HG03159 (cell line): ENCODE measurements at regions not wholly inside any gene's neighbourhood (a gene's known extent, or its start where the extent isn't known, plus 50 kb on each side); places are given as distances from the start of the nearest gene placed in this dataset.

Source experiments
- ATAC-seq: cut with Tn5 transposase; IDR thresholded peaks from one replicate; pipeline ENCODE4 v1.9.1; 2021; ENCODE audit warnings: mild to moderate bottlenecking, moderate library complexity; ENCODE audit not compliant: unreplicated experiment

DNA sequence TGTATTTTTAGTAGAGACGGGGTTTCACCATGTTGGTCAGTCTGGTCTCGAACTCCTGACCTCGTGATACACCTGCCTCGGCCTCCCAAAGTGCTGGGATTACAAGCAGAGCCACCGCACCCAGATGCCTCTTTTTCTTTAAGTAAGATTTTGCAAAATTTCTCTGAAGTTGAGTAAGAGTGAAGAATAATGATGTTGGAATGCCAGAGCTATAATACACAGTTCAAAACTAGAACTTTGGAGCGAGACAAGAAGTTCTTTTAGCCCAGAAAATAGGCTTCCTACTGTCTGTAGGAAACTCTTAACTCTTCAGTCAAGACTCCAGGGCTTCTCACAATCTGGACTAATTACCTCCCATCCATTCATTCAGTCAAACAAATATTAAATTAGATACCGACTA is 51.4 kb downstream of the MARCHF4 start:
- no peak for ATAC-seq

DNA sequence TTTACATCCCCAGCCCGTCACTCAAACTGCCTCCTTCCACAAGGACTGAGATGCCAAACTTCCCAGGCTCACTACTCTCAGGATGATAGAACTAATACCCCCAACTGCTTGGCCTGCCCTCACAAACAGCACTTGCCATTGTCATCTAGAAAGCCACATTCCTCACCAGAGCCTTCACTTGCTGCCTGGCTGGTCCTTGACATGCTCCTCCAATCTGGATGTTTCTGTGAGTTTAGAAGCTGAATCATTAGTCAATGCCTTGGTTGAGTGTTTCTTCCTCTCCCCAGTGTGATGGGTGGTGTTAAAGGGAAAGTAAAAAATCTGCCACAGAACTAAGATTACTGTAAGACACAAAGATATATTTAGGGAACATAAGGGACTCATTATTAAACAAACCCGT is 52.5 kb downstream of the MARCHF4 start:
- no peak for ATAC-seq

DNA sequence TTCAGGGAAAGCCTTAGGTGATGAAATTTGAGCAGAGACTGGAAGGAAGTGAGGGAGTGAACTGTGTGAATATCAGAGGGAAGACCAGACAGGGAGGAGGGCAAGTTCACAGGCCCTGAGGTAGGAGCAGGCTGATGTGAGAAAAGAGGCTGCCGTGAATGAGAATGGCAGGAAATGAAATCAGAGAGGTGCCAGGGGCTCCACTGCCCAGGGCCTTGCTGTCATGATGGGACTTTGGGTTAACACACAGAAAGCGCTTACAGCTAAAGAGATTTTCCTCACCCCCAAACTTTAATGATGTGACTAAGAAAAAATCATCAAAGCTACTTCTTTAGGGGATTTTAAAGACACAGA is 53.8 kb downstream of the MARCHF4 start:
- no peak for ATAC-seq

DNA sequence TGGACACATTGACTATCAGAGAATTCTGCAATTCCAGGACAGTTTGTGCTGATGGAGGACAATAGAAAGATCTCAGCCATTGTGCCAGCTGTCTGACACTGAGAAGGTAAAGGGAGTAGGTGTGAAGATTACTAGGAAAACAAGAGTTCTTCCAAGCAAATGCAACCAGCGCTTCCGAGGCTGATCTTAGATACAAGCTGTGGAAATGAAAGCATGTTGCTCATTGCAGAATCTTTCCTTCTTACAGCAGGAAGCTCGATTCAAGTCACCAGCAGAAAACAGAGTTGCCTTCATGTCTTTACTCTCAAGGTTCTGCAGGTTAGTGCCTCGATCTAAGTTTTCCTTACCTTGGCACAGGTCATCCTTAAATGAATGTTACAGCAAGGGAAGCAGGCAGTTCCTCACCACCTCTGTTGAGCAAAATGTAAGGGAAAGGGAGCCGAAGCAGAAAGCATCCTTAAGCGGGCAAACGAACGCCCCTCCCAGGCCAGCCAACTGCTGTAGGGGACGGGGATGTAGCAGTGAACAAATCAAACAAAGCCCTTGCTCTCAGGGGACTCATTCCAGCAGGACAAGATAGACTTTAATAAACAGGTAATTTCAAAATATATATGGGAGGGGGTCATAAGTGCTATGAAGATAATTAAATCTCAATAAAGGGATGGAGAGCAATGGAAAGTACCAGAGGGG is 54.3 kb downstream of the MARCHF4 start:
- ATAC-seq = no peak

DNA sequence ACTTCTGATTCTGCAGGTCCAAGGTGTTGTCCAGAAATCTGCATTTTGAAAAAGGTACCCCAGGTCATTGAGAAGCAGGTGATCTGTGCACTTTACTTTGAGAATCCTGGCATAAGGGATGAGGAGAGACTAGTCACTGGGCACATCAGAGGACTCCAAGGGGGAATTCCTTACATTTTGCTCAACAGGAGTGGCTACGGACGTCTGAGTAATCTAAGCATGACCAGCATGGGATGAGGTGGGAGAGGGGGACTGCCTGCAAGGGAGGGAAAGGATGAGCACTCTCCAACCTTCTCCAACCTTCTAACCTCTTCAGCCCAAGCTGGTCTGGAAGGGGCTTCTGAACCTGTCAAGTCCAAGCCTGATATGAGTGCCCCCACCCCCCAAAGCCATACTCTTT is 55.5 kb downstream of the MARCHF4 start:
- no peak for ATAC-seq

DNA sequence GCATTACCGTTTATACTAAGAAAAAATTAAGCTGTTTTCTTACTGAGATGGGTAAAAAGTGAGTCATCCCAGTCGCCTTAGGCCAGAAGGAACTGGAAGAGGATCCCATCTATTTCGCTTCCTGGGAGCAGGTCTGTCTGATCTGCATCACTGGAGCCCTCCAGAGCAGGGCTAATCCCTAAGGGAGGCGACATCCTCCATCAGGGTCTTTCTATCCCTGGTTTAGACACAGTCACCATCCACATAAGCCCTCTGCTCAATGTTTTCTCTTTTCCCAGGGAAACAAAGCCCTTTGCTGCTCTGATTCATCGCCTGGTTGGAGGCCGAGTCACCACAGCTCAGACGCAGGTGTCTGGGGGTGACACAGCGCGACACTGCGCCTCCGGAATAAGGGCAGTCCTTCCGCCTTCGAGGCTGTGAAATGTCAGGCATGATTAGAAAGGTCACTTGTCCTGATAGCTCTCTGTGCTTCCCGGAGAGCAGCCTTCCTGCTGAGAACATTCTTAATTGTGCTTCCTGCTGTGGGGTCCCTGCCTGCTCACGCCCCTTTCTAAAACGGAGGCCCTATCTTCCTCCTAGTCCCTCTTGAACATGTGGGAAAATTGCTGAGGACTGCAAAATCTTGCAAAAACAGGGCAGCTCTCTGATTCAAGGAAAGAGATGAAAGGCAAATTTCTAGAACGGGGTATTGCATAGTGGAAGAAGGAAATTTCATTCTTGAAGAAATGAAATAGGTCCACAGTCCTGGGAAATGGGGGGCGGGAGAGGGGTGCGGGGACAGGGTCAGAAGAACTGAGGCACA is 56.3 kb downstream of the MARCHF4 start:
- ATAC-seq = no peak

DNA sequence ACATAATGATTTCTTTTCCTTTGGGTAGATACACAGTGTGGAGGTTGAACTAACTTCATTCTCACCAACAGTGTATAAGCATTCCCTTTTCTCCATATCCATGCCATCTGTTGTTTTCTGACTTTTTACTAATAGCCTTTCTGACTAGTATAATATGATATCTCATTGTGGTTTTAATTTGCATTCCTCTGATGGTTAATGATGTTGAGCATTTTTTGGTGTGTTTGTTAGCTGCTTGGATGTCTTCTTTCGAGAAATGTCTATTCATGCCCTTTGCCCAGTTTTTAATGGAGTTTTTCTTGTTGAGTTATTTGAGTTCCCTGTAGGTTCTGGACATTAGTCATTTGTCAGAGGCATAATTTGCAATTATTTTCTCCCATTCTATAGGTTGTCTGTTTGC is 59.8 kb downstream of the MARCHF4 start:
- ATAC-seq = no peak

DNA sequence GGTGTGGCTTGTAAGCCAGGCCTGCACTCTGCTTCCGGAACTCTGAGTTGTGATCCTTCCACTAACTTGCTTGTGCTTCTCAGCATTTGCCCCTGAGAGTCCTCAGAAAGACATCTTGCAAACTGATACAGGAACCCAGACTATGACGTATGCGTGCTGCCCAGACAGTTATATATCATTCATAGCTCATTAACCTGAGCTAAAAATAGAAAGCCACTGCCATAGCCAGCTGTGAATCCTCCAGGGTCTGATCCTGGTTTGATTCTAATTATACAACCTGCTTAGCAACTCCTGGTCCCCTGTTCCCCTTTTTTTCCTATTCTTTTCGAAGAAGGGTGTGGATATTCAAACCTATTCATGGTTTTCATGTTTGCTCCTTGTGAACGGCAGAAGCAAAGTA is 63.7 kb downstream of the MARCHF4 start:
- no peak for ATAC-seq

DNA sequence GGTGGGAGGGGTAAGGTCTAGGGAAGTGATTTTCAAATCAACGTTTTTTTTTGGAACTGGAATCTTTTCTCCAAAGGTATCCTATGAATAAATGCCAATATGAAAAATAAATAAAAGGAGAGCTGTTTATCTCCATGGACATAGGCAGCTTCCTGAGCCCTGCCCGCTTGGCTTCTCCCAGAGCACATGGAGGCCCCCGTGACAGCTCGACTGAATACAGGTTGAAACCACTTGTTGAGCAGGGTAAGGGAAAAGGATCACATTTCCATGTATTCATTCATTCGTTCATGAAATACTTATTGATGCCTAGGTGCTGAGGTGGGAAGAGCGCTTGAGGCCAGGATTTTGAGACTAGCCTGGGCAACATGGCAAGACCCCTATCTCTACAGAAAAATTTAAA is 64.8 kb downstream of the MARCHF4 start:
- ATAC-seq = no peak

DNA sequence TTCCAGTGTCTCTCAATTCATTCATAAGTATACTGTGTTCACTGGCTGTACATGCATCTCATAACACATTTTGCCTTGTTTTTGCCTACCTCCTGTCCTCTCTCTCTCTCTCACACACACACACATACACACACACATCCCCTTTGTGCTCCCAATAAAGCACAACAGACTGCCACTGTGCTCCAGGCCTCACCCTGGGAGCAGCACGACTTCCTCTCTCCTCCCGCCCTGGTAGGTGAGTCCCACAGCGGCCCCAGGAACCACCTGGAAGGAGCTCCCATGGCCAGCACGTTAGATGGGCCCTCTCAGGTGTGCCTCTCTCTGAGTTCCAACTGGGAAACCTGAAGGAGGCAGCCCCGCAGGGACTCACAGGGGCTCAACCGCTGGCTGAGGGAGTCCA is 65.4 kb downstream of the MARCHF4 start:
- ATAC-seq = no peak

DNA sequence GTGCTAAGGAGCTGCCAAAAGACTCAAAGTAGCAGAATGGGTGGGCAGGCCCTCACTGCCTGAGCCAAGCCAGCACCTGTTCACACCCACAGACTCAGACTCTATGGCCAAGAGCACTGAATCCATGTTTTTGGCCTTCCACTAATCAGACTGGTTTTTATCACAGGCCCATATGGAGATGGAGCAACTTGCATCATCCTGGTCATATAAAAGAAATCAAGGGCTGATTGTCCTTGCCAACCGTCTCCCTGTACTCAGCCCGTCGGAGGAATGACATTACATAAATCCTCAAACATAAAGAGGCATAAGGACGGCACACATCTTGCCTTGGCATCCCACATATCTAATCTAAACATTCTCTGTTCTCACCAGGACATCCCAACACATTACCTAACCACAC is 66.7 kb downstream of the MARCHF4 start:
- no peak for ATAC-seq

DNA sequence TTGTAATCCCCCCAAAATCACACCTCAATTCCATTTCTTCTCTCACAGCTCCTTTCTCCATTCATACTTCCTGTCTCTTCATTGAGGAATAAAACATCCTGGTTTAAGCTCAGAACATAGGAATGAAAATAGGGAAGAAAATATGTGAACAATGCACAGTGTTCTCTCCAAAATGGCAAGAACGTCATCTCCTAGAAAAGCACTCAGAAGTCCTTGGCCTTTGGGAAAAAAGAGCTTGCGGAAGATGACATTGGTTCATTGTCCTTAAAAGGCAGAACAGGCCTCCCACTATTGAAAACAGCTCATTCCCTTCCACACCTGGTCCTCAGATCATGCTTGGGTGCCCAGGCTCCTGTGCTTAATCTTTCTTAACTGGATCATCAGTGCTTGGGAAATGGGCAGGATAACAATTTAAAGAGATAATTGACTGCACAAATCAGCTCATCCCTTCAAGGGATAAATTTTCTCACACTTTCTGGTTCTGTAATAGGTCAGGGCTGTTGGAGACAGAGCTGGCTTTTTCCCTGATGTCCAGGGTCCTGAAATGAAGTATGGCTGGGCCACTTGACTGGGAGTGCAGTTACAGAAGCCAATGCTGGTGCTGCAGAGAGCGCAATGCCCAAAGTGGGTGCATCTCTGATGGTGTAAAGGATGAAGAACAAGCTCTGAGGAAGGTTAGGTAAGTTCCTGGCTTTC is 69.2 kb downstream of the MARCHF4 start:
- no peak for ATAC-seq

DNA sequence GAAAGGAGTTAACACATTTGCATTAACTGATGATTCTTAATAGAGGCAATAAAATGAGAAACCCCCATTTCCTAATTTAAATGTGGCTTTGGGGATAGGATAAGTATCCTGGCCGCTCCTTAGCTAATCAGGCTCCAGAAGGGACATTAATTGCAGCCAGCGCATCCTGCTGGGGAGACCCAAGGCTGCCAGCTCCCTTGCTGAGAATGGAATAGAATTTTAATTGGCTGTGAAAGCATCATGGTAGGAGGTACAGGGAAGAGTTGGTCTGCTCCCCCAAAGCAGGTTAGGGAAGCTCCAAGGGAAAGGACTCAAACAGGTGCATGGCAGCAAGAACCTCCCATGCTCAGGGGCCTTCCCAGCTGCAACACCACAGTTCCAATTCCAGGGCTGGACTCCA is 71.4 kb downstream of the MARCHF4 start:
- no peak for ATAC-seq

DNA sequence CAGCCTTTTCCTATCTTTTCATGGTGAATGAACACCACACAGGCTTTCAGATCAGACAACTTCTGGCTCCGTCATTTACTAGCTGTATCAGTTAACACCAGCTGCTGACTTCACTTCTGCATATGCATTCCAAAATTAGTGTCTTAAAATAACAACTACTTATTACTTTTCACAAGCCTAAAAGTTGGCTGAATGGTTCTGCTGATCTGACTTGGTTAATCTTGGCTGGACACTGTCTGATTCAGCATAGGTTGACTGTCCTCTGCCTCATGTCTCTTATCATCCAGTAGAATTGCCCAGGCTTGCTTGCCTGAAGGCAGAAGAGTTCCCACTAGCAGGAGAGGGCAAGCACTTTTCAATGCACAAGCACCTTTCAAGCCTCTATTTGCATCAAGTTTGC is 72.7 kb downstream of the MARCHF4 start:
- ATAC-seq = no peak

DNA sequence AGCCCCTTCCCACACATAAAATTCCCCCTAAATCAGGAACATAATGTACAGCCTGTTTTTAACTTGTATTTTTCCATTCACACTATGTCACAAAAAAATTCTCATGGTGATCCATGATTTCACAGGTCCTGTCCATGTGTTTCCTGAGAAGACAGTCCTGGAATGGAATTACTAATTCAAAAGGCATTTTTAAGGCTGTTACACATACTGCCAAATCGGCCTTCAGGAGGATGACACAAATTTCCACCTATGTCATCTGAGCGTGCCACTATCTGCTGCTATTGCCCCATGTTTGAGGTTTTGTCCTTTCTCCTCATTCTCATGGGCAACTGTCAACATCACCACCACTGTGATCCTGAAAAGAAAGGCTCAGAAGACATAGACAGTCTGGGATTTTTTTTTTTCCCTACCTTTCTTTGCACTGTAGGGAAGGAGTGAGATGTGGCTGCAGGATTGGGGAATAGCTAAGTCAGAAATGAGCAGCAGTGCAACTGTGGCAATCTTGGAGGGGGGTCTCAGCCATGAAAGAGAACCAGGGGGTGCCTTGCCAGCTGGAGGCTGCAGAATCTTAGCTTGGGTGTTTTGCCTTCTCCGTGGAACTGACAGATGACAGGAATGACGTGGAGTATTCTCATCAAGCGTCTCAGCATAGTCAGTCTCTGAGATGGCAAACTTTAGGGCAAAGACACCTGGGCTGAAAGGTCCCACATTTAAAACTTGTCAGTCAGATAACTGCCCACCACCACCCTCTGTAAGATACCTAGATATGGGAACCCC is 73.4 kb downstream of the MARCHF4 start:
- no peak for ATAC-seq

DNA sequence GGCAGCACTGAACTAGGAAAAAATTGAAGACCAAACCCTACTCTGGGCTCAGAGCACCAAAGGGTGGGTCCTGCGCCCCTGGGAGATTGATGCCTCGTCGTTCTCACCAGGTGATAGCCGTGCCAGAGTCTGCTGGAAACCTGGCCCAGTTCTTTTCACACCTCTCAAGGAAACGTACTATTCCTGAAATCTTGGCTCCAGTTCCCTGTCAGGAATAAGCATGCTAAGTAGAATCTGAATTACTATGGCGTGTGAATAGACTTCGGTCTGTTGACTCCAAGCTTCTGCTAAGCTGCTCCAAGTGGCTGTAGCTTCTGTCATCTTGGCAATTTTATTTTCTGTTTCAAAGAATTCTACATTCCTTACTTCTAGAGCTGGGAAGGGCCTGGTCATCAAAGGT is 75.4 kb downstream of the MARCHF4 start:
- no peak for ATAC-seq

DNA sequence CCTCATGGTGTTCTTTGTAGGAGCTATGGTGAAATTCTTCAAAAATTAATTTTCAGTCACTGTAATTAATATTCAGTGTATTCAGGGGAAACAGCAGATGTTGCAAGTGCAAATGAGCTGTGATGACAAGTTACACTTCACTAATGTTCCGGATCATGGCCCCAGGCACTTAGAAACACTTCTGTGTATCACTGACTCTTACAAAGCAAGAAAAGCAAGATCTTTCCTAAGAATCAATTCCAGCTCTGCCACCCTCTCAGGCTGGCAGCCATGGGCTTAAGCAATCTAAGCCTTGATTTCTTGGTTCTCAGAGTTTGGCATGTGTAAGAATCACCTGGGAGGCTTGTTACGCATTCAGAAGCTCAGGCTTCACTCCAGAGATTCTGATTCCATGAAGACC is 78.0 kb downstream of the MARCHF4 start:
- ATAC-seq = no peak

DNA sequence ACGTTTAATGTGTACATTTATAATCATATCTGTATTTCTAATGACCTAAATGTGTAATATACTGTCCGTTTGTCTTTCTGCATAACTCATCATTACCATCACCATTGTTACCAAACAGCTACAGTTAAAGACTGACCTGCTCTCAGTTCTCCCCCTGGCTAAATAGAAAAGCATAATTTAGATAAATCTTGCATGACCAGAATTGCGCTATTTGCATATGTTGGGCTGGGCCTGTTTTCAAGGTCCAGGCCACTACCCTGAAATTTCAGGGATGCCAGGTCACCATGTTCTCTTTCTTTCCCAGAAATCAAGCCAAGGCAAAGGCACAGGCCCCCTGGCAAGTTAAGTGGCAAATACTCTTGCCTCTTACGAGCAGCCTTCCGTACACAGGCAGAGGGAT is 78.4 kb downstream of the MARCHF4 start:
- no peak for ATAC-seq

DNA sequence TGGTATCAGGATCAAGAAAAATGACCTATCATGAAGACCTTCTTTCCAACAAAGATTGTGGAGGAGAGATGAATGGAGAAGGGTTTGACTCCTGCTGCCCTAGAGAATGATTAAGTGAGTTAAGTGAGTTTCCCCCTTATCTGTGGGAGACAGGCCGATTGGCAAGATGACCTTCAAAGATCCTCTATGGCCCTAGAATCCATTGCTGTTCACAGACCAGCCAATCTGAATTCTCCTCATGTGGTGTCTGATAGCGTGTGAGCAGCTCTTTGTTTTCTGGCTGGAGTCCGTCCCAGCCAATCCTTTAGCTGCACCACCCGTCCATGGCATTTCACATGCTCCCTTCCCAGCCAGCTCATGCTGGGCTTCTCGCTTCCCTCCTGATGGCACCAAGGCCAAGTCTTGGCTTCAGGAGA is 79.4 kb downstream of the MARCHF4 start:
- no peak for ATAC-seq

DNA sequence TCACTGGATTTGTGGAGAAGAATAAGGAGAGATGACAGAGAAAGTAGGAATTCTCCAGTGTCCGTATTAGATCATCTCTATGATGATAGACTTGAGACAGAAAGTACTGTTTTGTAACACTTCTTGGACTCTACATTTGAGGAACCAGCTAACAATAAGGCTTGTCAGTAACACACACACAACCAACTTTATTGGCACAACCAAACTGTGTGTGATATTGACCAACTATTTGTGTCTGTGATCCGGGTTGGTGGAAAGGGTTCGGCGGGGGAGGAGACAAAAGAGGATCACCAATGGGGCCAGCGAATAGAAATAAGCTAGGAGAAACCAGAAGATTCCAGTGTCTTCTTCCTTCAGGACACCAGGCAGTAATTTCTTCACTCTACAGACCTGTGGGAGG is 79.8 kb downstream of the MARCHF4 start:
- ATAC-seq = no peak

DNA sequence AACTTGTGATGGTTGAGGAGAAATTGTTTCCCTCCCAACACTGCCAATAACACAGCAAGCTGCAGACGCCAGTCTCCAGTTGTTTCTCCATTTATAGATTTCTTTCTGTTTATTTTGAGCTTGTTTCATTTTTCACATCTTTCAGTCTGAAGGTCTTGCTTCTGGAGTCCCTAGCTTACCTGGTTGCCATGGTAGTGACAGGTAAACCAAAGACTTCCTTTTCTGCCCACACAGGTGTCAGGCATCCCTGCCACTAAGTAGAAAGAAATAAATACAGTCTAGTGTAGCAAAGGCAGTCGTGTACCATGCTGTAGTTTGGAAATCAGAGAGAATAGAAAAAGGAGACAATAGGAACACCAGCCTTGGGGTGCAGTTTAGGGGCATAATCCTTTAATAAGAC is 82.8 kb downstream of the MARCHF4 start:
- no peak for ATAC-seq
